Astrocyte of the spinal cord (primary cell): ENCODE measurements at regions not wholly inside any gene's neighbourhood (a gene's known extent, or its start where the extent isn't known, plus 50 kb on each side); places are given as distances from the start of the nearest gene placed in this dataset.

ENCODE experiments used
- DNase-seq: peaks from one replicate; pipeline ENCODE4 v3.0.0; 2011; ENCODE audit warnings: low read depth, low spot score
- H3K4me3 ChIP-seq: 2 replicates; pipeline ENCODE4 v1.5.1; 2011; ENCODE audit warnings: low read depth, mild to moderate bottlenecking, low read length, moderate library complexity
- CTCF ChIP-seq: IDR thresholded peaks from 2 replicates; pipeline ENCODE4 v1.5.1; 2012; ENCODE audit warnings: low read depth, mild to moderate bottlenecking, low read length, inconsistent platforms
- in situ Hi-C: cut with HindIII; loops from 2 replicates; pipeline ENCODE4 v1.10.0; 2017; ENCODE audit warnings: low sequenced_read_pairs

- no peak for DNase-seq
- in situ Hi-C loops, result no loop called here
- TF ChIP-seq CTCF, result no peak
- H3K4me3 ChIP-seq, result no peak overlapping the region
Measured at GRCh38 chr4:153089742-153090141, 114.5 kb upstream of the TRIM2 start.

GRCh38 chr4:153090181-153090580, 114.1 kb upstream of the TRIM2 start:
- no peak overlapping the region for H3K4me3 ChIP-seq
- TF ChIP-seq CTCF, result no peak
- in situ Hi-C loops, result no loop called here
- DNase-seq, result no peak

GRCh38 chr4:153090670-153091385, 113.4 kb upstream of the TRIM2 start:
- no peak for DNase-seq
- H3K4me3 ChIP-seq, result no peak overlapping the region
- in situ Hi-C loops, result no loop called here
- TF ChIP-seq CTCF, result no peak

- DNase-seq, result no peak
- TF ChIP-seq CTCF, result no peak
- no peak overlapping the region for H3K4me3 ChIP-seq
- in situ Hi-C loops, result no loop called here
Measured at GRCh38 chr4:153093396-153093795, 110.8 kb upstream of the TRIM2 start.

GRCh38 chr4:153093802-153094201, 110.4 kb upstream of the TRIM2 start:
- H3K4me3 ChIP-seq, result no peak overlapping the region
- DNase-seq, result no peak
- in situ Hi-C loops, result no loop called here
- TF ChIP-seq CTCF, result no peak

GRCh38 chr4:153094435-153094834, 109.8 kb upstream of the TRIM2 start:
- no peak for TF ChIP-seq CTCF
- in situ Hi-C loops, result no loop called here
- H3K4me3 ChIP-seq, result no peak overlapping the region
- no peak for DNase-seq
